ENCODE measurements at regions not wholly inside any gene's neighbourhood (a gene's known extent, or its start where the extent isn't known, plus 50 kb on each side); places are given as distances from the start of the nearest gene placed in this dataset.

- no peak for DNase-seq
Observed at GRCh38 chr2:19029655-19030054, 328.8 kb downstream of the OSR1 start.

- no peak for DNase-seq
Observed at GRCh38 chr2:19028587-19029375, 329.6 kb downstream of the OSR1 start.

- no peak for DNase-seq
Observed at GRCh38 chr2:19027626-19028025, 330.8 kb downstream of the OSR1 start.

- DNase-seq = no peak
Observed at GRCh38 chr2:19026261-19026660, 332.2 kb downstream of the OSR1 start.

GRCh38 chr2:19022334-19022733 is 336.1 kb downstream of the OSR1 start:
- no peak for DNase-seq

- no peak for DNase-seq
Observed at GRCh38 chr2:19021721-19022120, 336.7 kb downstream of the OSR1 start.

GRCh38 chr2:19021100-19021476 is 337.3 kb downstream of the OSR1 start:
- no peak for DNase-seq

- no peak for DNase-seq
Observed at GRCh38 chr2:19020144-19021099, 338.0 kb downstream of the OSR1 start.

GRCh38 chr2:19009510-19009909 is 348.9 kb downstream of the OSR1 start:
- DNase-seq = no peak

GRCh38 chr2:19003554-19003953 is 354.9 kb downstream of the OSR1 start:
- DNase-seq = no peak

- no peak for DNase-seq
Observed at GRCh38 chr2:19000776-19001175, 357.6 kb downstream of the OSR1 start.

- DNase-seq = no peak
Observed at GRCh38 chr2:18999198-18999597, 359.2 kb downstream of the OSR1 start.

GRCh38 chr2:18998491-18998890 is 359.9 kb downstream of the OSR1 start:
- DNase-seq = no peak

- no peak for DNase-seq
Observed at GRCh38 chr2:18993756-18994338, 364.6 kb downstream of the OSR1 start.

- DNase-seq = peak; percentile 76 to 81
Observed at GRCh38 chr2:18991177-18992168, 366.9 kb downstream of the OSR1 start.

GRCh38 chr2:18988631-18989232 is 369.7 kb downstream of the OSR1 start:
- no peak for DNase-seq

- DNase-seq = peak; percentile 54 to 62
Observed at GRCh38 chr2:18987592-18988073, 370.8 kb downstream of the OSR1 start.

GRCh38 chr2:18987016-18987415 is 371.4 kb downstream of the OSR1 start:
- no peak for DNase-seq

- no peak for DNase-seq
Observed at GRCh38 chr2:18986046-18986445, 372.4 kb downstream of the OSR1 start.

GRCh38 chr2:18980786-18981430 is 377.5 kb downstream of the OSR1 start:
- DNase-seq = no peak

Data from SHP77 (cell line).